ENCODE measurements at regions not wholly inside any gene's neighbourhood (a gene's known extent, or its start where the extent isn't known, plus 50 kb on each side); places are given as distances from the start of the nearest gene placed in this dataset.

DNA sequence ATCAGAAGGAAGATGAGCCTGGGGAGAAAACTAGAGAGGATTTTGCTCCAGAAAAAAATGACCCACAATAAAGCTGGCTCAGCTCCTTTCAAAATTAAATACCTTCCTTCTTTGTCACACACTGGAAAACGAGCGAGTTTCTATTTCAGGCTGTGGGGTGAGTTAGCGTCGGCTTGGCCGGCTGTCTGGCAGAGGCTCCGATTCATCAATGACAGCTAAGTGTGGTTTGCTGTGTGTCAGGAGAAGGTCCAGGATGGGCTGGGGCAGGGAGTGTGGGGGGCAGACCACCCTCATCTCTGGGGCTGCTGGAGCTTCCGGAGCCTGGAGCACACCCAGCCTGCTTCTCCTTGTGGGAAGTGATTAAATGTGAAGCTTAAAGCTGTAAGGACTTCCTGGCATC lies 120.2 kb downstream of the ETS2 start:
- no peak overlapping the region for H2AFZ ChIP-seq (ENCODE audit: low read length)
- no peaks in the 10 kb centered on the region; the same call in 1 of the 2 replicates for H3K27me3 ChIP-seq (replicated peaks; ENCODE audit: insufficient read depth, low read length)
- no peaks in the 10 kb centered on the region for H3K4me1 ChIP-seq (ENCODE audit: low read length)
- H3F3A ChIP-seq (ENCODE audit: insufficient read depth, low read length), result no peaks in the 10 kb centered on the region
- no peaks in the 10 kb centered on the region for H3K9me3 ChIP-seq (replicated peaks; ENCODE audit: insufficient read depth, low read length)
- H3K4me3 ChIP-seq (ENCODE audit: low read length), result no peak overlapping the region
- H4K20me1 ChIP-seq (ENCODE audit: insufficient read depth, low read length), result no peaks in the 10 kb centered on the region
- no peaks in the 10 kb centered on the region for H3K36me3 ChIP-seq (replicated peaks; ENCODE audit: insufficient read depth, low read length)
- H3K27ac ChIP-seq (ENCODE audit: low read length), result no peak overlapping the region
- no peak overlapping the region for H3K9ac ChIP-seq (ENCODE audit: low read length)
- no peak for DNase-seq
- H3K79me2 ChIP-seq (ENCODE audit: low read length), result no peaks in the 10 kb centered on the region
- no peaks in the 10 kb centered on the region for H3K9me2 ChIP-seq (replicated peaks; ENCODE audit: insufficient read depth, low read length)
- TF ChIP-seq EZH2 (optimal IDR thresholded peaks at IDR 0.05; ENCODE audit: low read depth, low read length) (no peak), EZH2phosphoT487 (IDR thresholded peaks at IDR 0.05; ENCODE audit: low read length) (no peak)
- TF ChIP-seq, protein P1, sequence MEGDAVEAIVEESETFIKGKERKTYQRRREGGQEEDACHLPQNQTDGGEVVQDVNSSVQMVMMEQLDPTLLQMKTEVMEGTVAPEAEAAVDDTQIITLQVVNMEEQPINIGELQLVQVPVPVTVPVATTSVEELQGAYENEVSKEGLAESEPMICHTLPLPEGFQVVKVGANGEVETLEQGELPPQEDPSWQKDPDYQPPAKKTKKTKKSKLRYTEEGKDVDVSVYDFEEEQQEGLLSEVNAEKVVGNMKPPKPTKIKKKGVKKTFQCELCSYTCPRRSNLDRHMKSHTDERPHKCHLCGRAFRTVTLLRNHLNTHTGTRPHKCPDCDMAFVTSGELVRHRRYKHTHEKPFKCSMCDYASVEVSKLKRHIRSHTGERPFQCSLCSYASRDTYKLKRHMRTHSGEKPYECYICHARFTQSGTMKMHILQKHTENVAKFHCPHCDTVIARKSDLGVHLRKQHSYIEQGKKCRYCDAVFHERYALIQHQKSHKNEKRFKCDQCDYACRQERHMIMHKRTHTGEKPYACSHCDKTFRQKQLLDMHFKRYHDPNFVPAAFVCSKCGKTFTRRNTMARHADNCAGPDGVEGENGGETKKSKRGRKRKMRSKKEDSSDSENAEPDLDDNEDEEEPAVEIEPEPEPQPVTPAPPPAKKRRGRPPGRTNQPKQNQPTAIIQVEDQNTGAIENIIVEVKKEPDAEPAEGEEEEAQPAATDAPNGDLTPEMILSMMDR (IDR thresholded peaks at IDR 0.05; ENCODE audit: low read length), result no peak
- peak overlapping the region; percentile 7; the same call in 1 of the 2 replicates for H3K4me2 ChIP-seq (ENCODE audit: low read depth, low read length)

DNA sequence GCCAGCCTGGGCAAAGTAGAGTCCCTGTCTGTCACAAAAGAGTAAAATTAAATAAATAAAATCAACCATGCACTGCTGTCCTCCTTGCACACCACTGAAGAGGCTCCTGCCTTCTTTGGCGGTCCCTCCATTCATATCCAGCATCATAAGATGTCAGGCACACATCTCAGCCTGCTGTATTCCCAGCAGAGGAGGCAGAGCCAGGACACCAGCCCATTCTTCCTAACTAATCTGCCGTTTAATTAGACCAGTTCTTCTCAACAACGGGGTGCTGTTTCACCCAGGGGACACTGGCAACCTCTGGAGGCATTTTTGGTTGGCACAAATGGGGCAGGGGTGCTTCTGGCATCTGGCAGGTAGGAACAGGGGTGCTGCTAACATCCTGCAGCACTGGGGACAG lies 119.7 kb downstream of the ETS2 start:
- no peaks in the 10 kb centered on the region for H3K79me2 ChIP-seq (ENCODE audit: low read length)
- H3K4me3 ChIP-seq (ENCODE audit: low read length), result no peak overlapping the region
- no peaks in the 10 kb centered on the region for H3K9me3 ChIP-seq (replicated peaks; ENCODE audit: insufficient read depth, low read length)
- no peaks in the 10 kb centered on the region for H3K9me2 ChIP-seq (replicated peaks; ENCODE audit: insufficient read depth, low read length)
- no peaks in the 10 kb centered on the region for H3F3A ChIP-seq (ENCODE audit: insufficient read depth, low read length)
- H3K4me1 ChIP-seq (ENCODE audit: low read length), result no peaks in the 10 kb centered on the region
- H3K9ac ChIP-seq (ENCODE audit: low read length), result no peak overlapping the region
- no peaks in the 10 kb centered on the region for H4K20me1 ChIP-seq (ENCODE audit: insufficient read depth, low read length)
- no peak overlapping the region for H3K4me2 ChIP-seq (ENCODE audit: low read depth, low read length)
- no peak overlapping the region for H2AFZ ChIP-seq (ENCODE audit: low read length)
- TF ChIP-seq EZH2 (optimal IDR thresholded peaks at IDR 0.05; ENCODE audit: low read depth, low read length) (no peak), EZH2phosphoT487 (IDR thresholded peaks at IDR 0.05; ENCODE audit: low read length) (no peak)
- TF ChIP-seq, protein P1 (IDR thresholded peaks at IDR 0.05; ENCODE audit: low read length), result no peak
- no peaks in the 10 kb centered on the region; the same call in 1 of the 2 replicates for H3K27me3 ChIP-seq (replicated peaks; ENCODE audit: insufficient read depth, low read length)
- no peaks in the 10 kb centered on the region for H3K36me3 ChIP-seq (replicated peaks; ENCODE audit: insufficient read depth, low read length)
- no peak overlapping the region for H3K27ac ChIP-seq (ENCODE audit: low read length)
- no peak for DNase-seq

DNA sequence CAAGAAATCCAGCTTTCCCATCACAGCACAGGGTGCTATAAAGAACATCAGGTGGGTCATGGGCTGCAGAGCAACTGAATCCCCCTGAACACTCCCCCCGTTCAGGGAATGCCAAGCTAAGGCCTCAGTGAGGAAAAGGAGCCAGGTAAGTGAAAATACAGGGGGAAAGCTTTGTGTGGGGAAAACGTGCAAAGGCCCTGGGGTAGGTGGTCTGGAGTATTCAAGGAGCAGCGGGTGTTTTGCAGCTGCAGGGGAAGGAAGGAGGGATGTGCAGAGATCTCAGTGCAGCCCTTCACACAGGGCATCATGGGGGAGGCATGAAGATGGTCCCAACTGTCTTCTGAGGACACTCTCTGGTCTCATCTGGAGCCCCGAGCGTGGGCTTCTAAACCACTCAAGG lies 119.2 kb downstream of the ETS2 start:
- Histone ChIP-seq H3K9ac (ENCODE audit: low read length) (no peak overlapping the region), H3K9me2 (replicated peaks; ENCODE audit: insufficient read depth, low read length) (no peaks in the 10 kb centered on the region), H3F3A (ENCODE audit: insufficient read depth, low read length) (no peaks in the 10 kb centered on the region), H2AFZ (ENCODE audit: low read length) (no peak overlapping the region), H3K79me2 (ENCODE audit: low read length) (no peaks in the 10 kb centered on the region), H3K36me3 (replicated peaks; ENCODE audit: insufficient read depth, low read length) (no peaks in the 10 kb centered on the region), H3K27me3 (replicated peaks; ENCODE audit: insufficient read depth, low read length) (no peaks in the 10 kb centered on the region; the same call in 1 of the 2 replicates), H3K4me2 (ENCODE audit: low read depth, low read length) (no peak overlapping the region), H3K4me3 (ENCODE audit: low read length) (no peak overlapping the region), H4K20me1 (ENCODE audit: insufficient read depth, low read length) (no peaks in the 10 kb centered on the region), H3K27ac (ENCODE audit: low read length) (no peak overlapping the region), H3K9me3 (replicated peaks; ENCODE audit: insufficient read depth, low read length) (no peaks in the 10 kb centered on the region), H3K4me1 (ENCODE audit: low read length) (no peaks in the 10 kb centered on the region)
- TF ChIP-seq EZH2phosphoT487 (IDR thresholded peaks at IDR 0.05; ENCODE audit: low read length), result no peak
- TF ChIP-seq EZH2 (optimal IDR thresholded peaks at IDR 0.05; ENCODE audit: low read depth, low read length), result no peak
- TF ChIP-seq, protein P1 (IDR thresholded peaks at IDR 0.05; ENCODE audit: low read length), result no peak
- no peak for DNase-seq

Measured in MM.1S (cell line).